ENCODE measurements at regions not wholly inside any gene's neighbourhood (a gene's known extent, or its start where the extent isn't known, plus 50 kb on each side); places are given as distances from the start of the nearest gene placed in this dataset.

GRCh38 chr18:42401131-42401673, 446.2 kb downstream of the PIK3C3 start:
- Histone ChIP-seq H3K9ac (no peak overlapping the region), H3K4me3 (ENCODE audit: low read depth, low read length) (no peak overlapping the region), H3K4me2 (ENCODE audit: low read length) (no peak overlapping the region), H3K79me2 (no peaks in the 10 kb centered on the region), H3K27me3 (ENCODE audit: control insufficient read depth, insufficient read depth, low read length) (no peaks in the 10 kb centered on the region), H3K4me1 (no peaks in the 10 kb centered on the region), H3K36me3 (ENCODE audit: control insufficient read depth, insufficient read depth, low read length) (no peaks in the 10 kb centered on the region), H2AFZ (no peak overlapping the region), H3K9me3 (ENCODE audit: control insufficient read depth, low read length) (no peaks in the 10 kb centered on the region), H3K27ac (no peak overlapping the region)
- TF ChIP-seq, protein P1, sequence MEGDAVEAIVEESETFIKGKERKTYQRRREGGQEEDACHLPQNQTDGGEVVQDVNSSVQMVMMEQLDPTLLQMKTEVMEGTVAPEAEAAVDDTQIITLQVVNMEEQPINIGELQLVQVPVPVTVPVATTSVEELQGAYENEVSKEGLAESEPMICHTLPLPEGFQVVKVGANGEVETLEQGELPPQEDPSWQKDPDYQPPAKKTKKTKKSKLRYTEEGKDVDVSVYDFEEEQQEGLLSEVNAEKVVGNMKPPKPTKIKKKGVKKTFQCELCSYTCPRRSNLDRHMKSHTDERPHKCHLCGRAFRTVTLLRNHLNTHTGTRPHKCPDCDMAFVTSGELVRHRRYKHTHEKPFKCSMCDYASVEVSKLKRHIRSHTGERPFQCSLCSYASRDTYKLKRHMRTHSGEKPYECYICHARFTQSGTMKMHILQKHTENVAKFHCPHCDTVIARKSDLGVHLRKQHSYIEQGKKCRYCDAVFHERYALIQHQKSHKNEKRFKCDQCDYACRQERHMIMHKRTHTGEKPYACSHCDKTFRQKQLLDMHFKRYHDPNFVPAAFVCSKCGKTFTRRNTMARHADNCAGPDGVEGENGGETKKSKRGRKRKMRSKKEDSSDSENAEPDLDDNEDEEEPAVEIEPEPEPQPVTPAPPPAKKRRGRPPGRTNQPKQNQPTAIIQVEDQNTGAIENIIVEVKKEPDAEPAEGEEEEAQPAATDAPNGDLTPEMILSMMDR (IDR thresholded peaks at IDR 0.05), result no peak

- Histone ChIP-seq H3K36me3 (ENCODE audit: control insufficient read depth, insufficient read depth, low read length) (no peaks in the 10 kb centered on the region), H3K4me2 (ENCODE audit: low read length) (no peak overlapping the region), H3K4me3 (ENCODE audit: low read depth, low read length) (no peak overlapping the region), H3K9ac (no peak overlapping the region), H3K27ac (no peak overlapping the region), H3K27me3 (ENCODE audit: control insufficient read depth, insufficient read depth, low read length) (no peaks in the 10 kb centered on the region), H3K9me3 (ENCODE audit: control insufficient read depth, low read length) (no peaks in the 10 kb centered on the region), H3K79me2 (no peaks in the 10 kb centered on the region), H3K4me1 (no peaks in the 10 kb centered on the region), H2AFZ (no peak overlapping the region)
- TF ChIP-seq, protein P1 (IDR thresholded peaks at IDR 0.05), result no peak
Measured at GRCh38 chr18:42404151-42404550, 449.1 kb downstream of the PIK3C3 start.

DNA sequence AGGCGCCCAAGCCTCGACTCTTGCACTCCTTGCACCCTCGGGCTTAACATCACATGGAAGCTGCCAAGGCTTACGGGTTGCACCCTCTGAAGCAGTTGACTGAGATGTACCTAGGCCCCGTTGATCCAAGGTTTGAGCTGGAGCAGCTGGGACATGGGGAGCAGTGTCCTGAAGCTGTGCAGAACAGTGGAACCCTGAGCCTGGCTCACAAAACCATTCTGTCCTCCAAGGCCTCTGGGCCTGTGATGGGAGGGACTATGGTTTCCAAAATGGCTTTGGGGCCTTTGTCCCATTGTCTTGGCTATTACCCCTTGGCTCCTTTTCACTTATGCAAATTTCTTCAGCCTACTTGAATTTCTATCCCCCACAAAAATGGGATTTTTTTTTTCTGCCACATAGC, 454.0 kb downstream of the PIK3C3 start:
- TF ChIP-seq, protein P1 (IDR thresholded peaks at IDR 0.05), result no peak
- Histone ChIP-seq H3K36me3 (ENCODE audit: control insufficient read depth, insufficient read depth, low read length) (no peaks in the 10 kb centered on the region), H2AFZ (no peak overlapping the region), H3K4me1 (no peaks in the 10 kb centered on the region), H3K4me2 (ENCODE audit: low read length) (no peak overlapping the region), H3K79me2 (no peaks in the 10 kb centered on the region), H3K9me3 (ENCODE audit: control insufficient read depth, low read length) (no peaks in the 10 kb centered on the region), H3K9ac (no peak overlapping the region), H3K27ac (no peak overlapping the region), H3K27me3 (ENCODE audit: control insufficient read depth, insufficient read depth, low read length) (no peaks in the 10 kb centered on the region), H3K4me3 (ENCODE audit: low read depth, low read length) (no peak overlapping the region)

DNA sequence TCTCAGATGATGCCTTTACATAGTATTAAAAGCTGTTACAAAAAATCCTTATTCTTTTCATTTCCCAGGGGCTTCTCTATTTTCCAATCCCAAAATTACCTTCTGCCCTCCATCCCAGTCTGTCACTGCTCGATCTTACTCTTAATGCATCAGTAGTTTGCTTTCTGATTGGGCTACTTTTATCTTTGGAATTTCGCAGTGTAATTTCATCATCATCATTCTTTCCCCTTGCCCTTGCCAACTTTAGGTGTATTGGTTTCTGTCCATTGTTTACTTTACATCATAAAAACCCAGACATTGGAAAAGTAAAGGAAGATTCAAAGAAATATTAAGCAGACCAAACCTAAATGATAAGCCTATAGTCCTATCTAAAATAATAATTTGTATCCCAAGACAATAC, 457.2 kb downstream of the PIK3C3 start:
- no peaks in the 10 kb centered on the region for H3K36me3 ChIP-seq (ENCODE audit: control insufficient read depth, insufficient read depth, low read length)
- no peak overlapping the region for H3K9ac ChIP-seq
- no peaks in the 10 kb centered on the region for H3K27me3 ChIP-seq (ENCODE audit: control insufficient read depth, insufficient read depth, low read length)
- H2AFZ ChIP-seq, result no peak overlapping the region
- no peaks in the 10 kb centered on the region for H3K9me3 ChIP-seq (ENCODE audit: control insufficient read depth, low read length)
- H3K4me2 ChIP-seq (ENCODE audit: low read length), result no peak overlapping the region
- no peaks in the 10 kb centered on the region for H3K4me1 ChIP-seq
- H3K79me2 ChIP-seq, result no peaks in the 10 kb centered on the region
- TF ChIP-seq, protein P1 (IDR thresholded peaks at IDR 0.05), result no peak
- no peak overlapping the region for H3K4me3 ChIP-seq (ENCODE audit: low read depth, low read length)
- H3K27ac ChIP-seq, result no peak overlapping the region

GRCh38 chr18:42412896-42413295, 457.9 kb downstream of the PIK3C3 start:
- H3K27me3 ChIP-seq (ENCODE audit: control insufficient read depth, insufficient read depth, low read length), result no peaks in the 10 kb centered on the region
- TF ChIP-seq, protein P1 (IDR thresholded peaks at IDR 0.05), result no peak
- H3K4me1 ChIP-seq, result no peaks in the 10 kb centered on the region
- H3K9me3 ChIP-seq (ENCODE audit: control insufficient read depth, low read length), result no peaks in the 10 kb centered on the region
- no peak overlapping the region for H3K27ac ChIP-seq
- no peaks in the 10 kb centered on the region for H3K79me2 ChIP-seq
- no peak overlapping the region for H2AFZ ChIP-seq
- H3K4me3 ChIP-seq (ENCODE audit: low read depth, low read length), result no peak overlapping the region
- H3K4me2 ChIP-seq (ENCODE audit: low read length), result no peak overlapping the region
- no peaks in the 10 kb centered on the region for H3K36me3 ChIP-seq (ENCODE audit: control insufficient read depth, insufficient read depth, low read length)
- H3K9ac ChIP-seq, result no peak overlapping the region

Measured in parathyroid adenoma (tissue), 2 donors.